ENCODE measurements at regions not wholly inside any gene's neighbourhood (a gene's known extent, or its start where the extent isn't known, plus 50 kb on each side); places are given as distances from the start of the nearest gene placed in this dataset.

GRCh38 chr3:117536006-117536405 is 826.4 kb downstream of the TUSC7 start:
- DNase-seq = no peak

GRCh38 chr3:117537949-117538348 is 828.4 kb downstream of the TUSC7 start:
- no peak for DNase-seq

- DNase-seq = no peak
Measured at GRCh38 chr3:117539729-117540128, 830.1 kb downstream of the TUSC7 start.

- DNase-seq = no peak
Measured at GRCh38 chr3:117540597-117540996, 831.0 kb downstream of the TUSC7 start.

GRCh38 chr3:117541721-117542120 is 832.1 kb downstream of the TUSC7 start:
- no peak for DNase-seq

GRCh38 chr3:117543521-117543920 is 833.9 kb downstream of the TUSC7 start:
- DNase-seq = no peak

- DNase-seq = no peak
Measured at GRCh38 chr3:117545484-117545883, 835.9 kb downstream of the TUSC7 start.

- DNase-seq = no peak
Measured at GRCh38 chr3:117547956-117548550, 838.5 kb downstream of the TUSC7 start.

GRCh38 chr3:117548600-117548999 is 839.0 kb downstream of the TUSC7 start:
- DNase-seq = no peak

- no peak for DNase-seq
Measured at GRCh38 chr3:117549716-117550115, 840.1 kb downstream of the TUSC7 start.

- DNase-seq = no peak
Measured at GRCh38 chr3:117550766-117551165, 841.2 kb downstream of the TUSC7 start.

GRCh38 chr3:117553461-117553860 is 843.9 kb downstream of the TUSC7 start:
- no peak for DNase-seq

- no peak for DNase-seq
Measured at GRCh38 chr3:117556646-117557407, 847.2 kb downstream of the TUSC7 start.

GRCh38 chr3:117557464-117558090 is 848.0 kb downstream of the TUSC7 start:
- no peak for DNase-seq

GRCh38 chr3:117558681-117559080 is 849.1 kb downstream of the TUSC7 start:
- no peak for DNase-seq

- DNase-seq = no peak
Measured at GRCh38 chr3:117562000-117562399, 852.4 kb downstream of the TUSC7 start.

- no peak for DNase-seq
Measured at GRCh38 chr3:117563063-117563462, 853.5 kb downstream of the TUSC7 start.

- DNase-seq = no peak
Measured at GRCh38 chr3:117565777-117566176, 856.2 kb downstream of the TUSC7 start.

GRCh38 chr3:117566926-117567325 is 857.3 kb downstream of the TUSC7 start:
- DNase-seq = no peak

- DNase-seq = no peak
Measured at GRCh38 chr3:117567382-117567781, 857.8 kb downstream of the TUSC7 start.

GRCh38 chr3:117567906-117568305 is 858.3 kb downstream of the TUSC7 start:
- DNase-seq = no peak

GRCh38 chr3:117572786-117573185 is 863.2 kb downstream of the TUSC7 start:
- no peak for DNase-seq

GRCh38 chr3:117580806-117581205 is 871.2 kb downstream of the TUSC7 start:
- no peak for DNase-seq

- DNase-seq = no peak
Measured at GRCh38 chr3:117586161-117586560, 876.6 kb downstream of the TUSC7 start.
